SK-N-SH (cell line): ENCODE measurements at regions not wholly inside any gene's neighbourhood (a gene's known extent, or its start where the extent isn't known, plus 50 kb on each side); places are given as distances from the start of the nearest gene placed in this dataset.

ENCODE experiments used
- CTCF ChIA-PET: fragments of 300-600, 350-600 bp; formaldehyde crosslinking; extraction: SDS; loops from one replicate; lab custom pipeline; 2021; lab: Yijun Ruan, JAX
- POLR2A ChIA-PET: fragments of 350-600 bp; sonication (Branson Sonifier 250); formaldehyde crosslinking; extraction: SDS; loops from one replicate; lab custom pipeline; 2020; ENCODE audit warnings: antibody characterized with exemption, inconsistent platforms; lab: Yijun Ruan, JAX
- DNase-seq: peaks from one replicate; pipeline ENCODE4 v3.0.0; 2012
- H2AFZ ChIP-seq: fragments of 200-600 bp; sonication (generic); 2 replicates; pipeline ENCODE4 v1.8.1; 2016; ENCODE audit warnings: antibody characterized with exemption, mild to moderate bottlenecking, low read depth
- H3F3A ChIP-seq: fragments of 200-600 bp; sonication (generic); replicated peaks from 2 replicates; pipeline ENCODE3; 2016; ENCODE audit warnings: antibody characterized with exemption, mild to moderate bottlenecking; ENCODE audit not compliant: insufficient read depth
- H3K27ac ChIP-seq, 2 experiments: fragments of 200-500 bp in 1 of 2; fragments of 200-600 bp in 1 of 2; sonication (Bioruptor generic) in 1 of 2; sonication (generic), shearing (Covaris generic) in 1 of 2; 2 replicates each; pipeline versions ENCODE4 v1.5.1 to v1.6.1; 2014 to 2016; ENCODE audit warnings: low read depth in 2 of 2, inconsistent platforms in 1 of 2, low read length in 1 of 2, mild to moderate bottlenecking in 1 of 2, mixed read lengths in 1 of 2
- H3K27me3 ChIP-seq: fragments of 200-600 bp; sonication (generic), shearing (Covaris generic); 2 replicates; pipeline ENCODE4 v1.6.1; 2016; ENCODE audit warnings: mixed run types; ENCODE audit not compliant: insufficient read depth
- H3K36me3 ChIP-seq, 2 experiments: fragments of 200-500 bp in 1 of 2; fragments of 200-600 bp in 1 of 2; sonication (Bioruptor generic) in 1 of 2; sonication (generic) in 1 of 2; replicated peaks in 1 of 2; 2 replicates each; pipeline versions ENCODE3 to v1.5.1; 2014 to 2016; ENCODE audit warnings: low read length in 1 of 2, mild to moderate bottlenecking in 1 of 2; ENCODE audit not compliant: insufficient read depth in 2 of 2, control insufficient read depth in 1 of 2
- H3K4me1 ChIP-seq, 2 experiments: fragments of 200-500 bp in 1 of 2; fragments of 200-600 bp in 1 of 2; sonication (Bioruptor generic) in 1 of 2; sonication (generic), shearing (Covaris generic) in 1 of 2; 2 replicates each; pipeline versions ENCODE4 v1.5.1 to v1.6.1; 2014 to 2016; ENCODE audit warnings: low read depth in 1 of 2, low read length in 1 of 2, mixed run types in 1 of 2; ENCODE audit not compliant: insufficient read depth in 2 of 2, control insufficient read depth in 1 of 2
- H3K4me2 ChIP-seq: fragments of 200-600 bp; sonication (generic), shearing (Covaris generic); 2 replicates; pipeline ENCODE4 v1.6.1; 2017; ENCODE audit warnings: mixed run types
- H3K4me3 ChIP-seq, 2 experiments: fragments of 200-500 bp in 1 of 2; fragments of 200-600 bp in 1 of 2; sonication (Bioruptor generic) in 1 of 2; sonication (generic), shearing (Covaris generic) in 1 of 2; 2 replicates each; pipeline versions ENCODE4 v1.5.1 to v1.8.1; 2014 to 2016; ENCODE audit warnings: low read depth in 2 of 2, inconsistent platforms in 1 of 2, low read length in 1 of 2, mild to moderate bottlenecking in 1 of 2, mixed read lengths in 1 of 2, moderate library complexity in 1 of 2
- H3K79me2 ChIP-seq: fragments of 200-600 bp; sonication (generic); 2 replicates; pipeline ENCODE4 v1.8.1; 2017; ENCODE audit warnings: mild to moderate bottlenecking; ENCODE audit not compliant: insufficient read depth
- H3K9ac ChIP-seq: fragments of 200-600 bp; sonication (generic); 2 replicates; pipeline ENCODE4 v1.6.1; 2017; ENCODE audit warnings: mixed run types
- H3K9me2 ChIP-seq: fragments of 200-600 bp; sonication (generic); 2 replicates; pipeline ENCODE4 v1.6.1; 2017; ENCODE audit warnings: mixed run types
- H3K9me3 ChIP-seq: fragments of 200-600 bp; sonication (generic); 2 replicates; pipeline ENCODE4 v1.6.1; 2017; ENCODE audit warnings: mixed run types, mild to moderate bottlenecking, moderate library complexity
- H4K20me1 ChIP-seq: fragments of 200-600 bp; sonication (generic); 2 replicates; pipeline ENCODE4 v1.6.1; 2017; ENCODE audit warnings: mild to moderate bottlenecking, mixed run types; ENCODE audit not compliant: insufficient read depth
- CTCF ChIP-seq: fragments of 200-600 bp; sonication (generic); IDR thresholded peaks from 2 replicates; pipeline ENCODE4 v1.6.1; 2017; ENCODE audit warnings: antibody characterized with exemption, mild to moderate bottlenecking, moderate library complexity
- FOXJ3 ChIP-seq: sonication (generic); formaldehyde crosslinking; IDR thresholded peaks from 2 replicates; pipeline ENCODE4 v1.5.1; 2020; ENCODE audit warnings: mild to moderate bottlenecking, missing genetic modification reagents
- FOXM1 ChIP-seq: IDR thresholded peaks from 2 replicates; pipeline ENCODE4 v1.4.0; 2012; ENCODE audit warnings: low read depth, mild to moderate bottlenecking
- GABPA ChIP-seq: IDR thresholded peaks from 2 replicates; pipeline ENCODE4 v1.4.0; 2012; ENCODE audit warnings: low read depth, mild to moderate bottlenecking
- JUND ChIP-seq: IDR thresholded peaks from 2 replicates; pipeline ENCODE4 v1.4.0; 2012
- MXI1 ChIP-seq: IDR thresholded peaks from 2 replicates; pipeline ENCODE4 v1.6.1; 2012; ENCODE audit warnings: mild to moderate bottlenecking, low read depth, low read length, improper control_type of control experiment
- NRF1 ChIP-seq: IDR thresholded peaks from 2 replicates; pipeline ENCODE4 v1.6.1; 2012; ENCODE audit warnings: low read depth, mild to moderate bottlenecking, low read length
- POLR2AphosphoS5 ChIP-seq: IDR thresholded peaks from 2 replicates; pipeline ENCODE4 v1.6.1; 2012; ENCODE audit warnings: low read depth, low read length
- RCOR1 ChIP-seq: fragments of 150-350 bp; IDR thresholded peaks from 2 replicates; pipeline ENCODE4 v1.6.1; 2017; ENCODE audit warnings: antibody characterized with exemption, low read length
- REST ChIP-seq: IDR thresholded peaks from 2 replicates; pipeline ENCODE4 v1.6.1; 2012; ENCODE audit warnings: mild to moderate bottlenecking, low read depth, low read length, moderate library complexity
- RXRA ChIP-seq: IDR thresholded peaks from 2 replicates; pipeline ENCODE4 v1.4.0; 2012; ENCODE audit warnings: low read depth, mild to moderate bottlenecking, borderline replicate concordance
- TAF1 ChIP-seq: IDR thresholded peaks from 2 replicates; pipeline ENCODE4 v1.6.1; 2012; ENCODE audit warnings: low read depth, mild to moderate bottlenecking, low read length, moderate library complexity, borderline replicate concordance
- USF2 ChIP-seq: fragments of 150-350 bp; IDR thresholded peaks from 2 replicates; pipeline ENCODE4 v1.6.1; 2017; ENCODE audit warnings: antibody characterized with exemption, low read length, low read depth, borderline replicate concordance
- WGBS: methylation state at CpG from one replicate; pipeline ENCODE4 v1.1.6; 2017; ENCODE audit warnings: low lambda C conversion rate; 5-methylcytosine and 5-hydroxymethylcytosine counted together

GRCh38 chr5:129372025-129372424 is 88.1 kb upstream of the ADAMTS19 start:
- no peaks in the 10 kb centered on the region for H3K4me1 ChIP-seq
- CTCF ChIA-PET, result no interaction called here
- no peaks in the 10 kb centered on the region for H3K9me2 ChIP-seq
- WGBS, result 5% methylated on average over 2 of the region's 2 CpGs
- no peak for DNase-seq
- H2AFZ ChIP-seq, result no peak overlapping the region
- POLR2A ChIA-PET, result no interaction called here
- H3K79me2 ChIP-seq, result no peaks in the 10 kb centered on the region
- no peak for TF ChIP-seq JUND
- no peaks in the 10 kb centered on the region for H3K27me3 ChIP-seq
- no peaks in the 10 kb centered on the region for H3K9me3 ChIP-seq
- no peak overlapping the region for H3K27ac ChIP-seq
- H3K4me3 ChIP-seq, result no peak overlapping the region
- no peak overlapping the region for H3K4me2 ChIP-seq
- H3K9ac ChIP-seq, result no peak overlapping the region
- no peaks in the 10 kb centered on the region for H4K20me1 ChIP-seq
- no peaks in the 10 kb centered on the region for H3F3A ChIP-seq
- H3K36me3 ChIP-seq, result no peaks in the 10 kb centered on the region

- WGBS, result 5% methylated on average over 3 of the region's 3 CpGs
- no peaks in the 10 kb centered on the region for H3F3A ChIP-seq
- no peak overlapping the region for H2AFZ ChIP-seq
- H3K27me3 ChIP-seq, result no peaks in the 10 kb centered on the region
- POLR2A ChIA-PET, result no interaction called here
- H3K4me3 ChIP-seq, result no peak overlapping the region
- no peaks in the 10 kb centered on the region for H3K9me2 ChIP-seq
- H3K9me3 ChIP-seq, result no peaks in the 10 kb centered on the region
- no peaks in the 10 kb centered on the region for H4K20me1 ChIP-seq
- no peaks in the 10 kb centered on the region for H3K36me3 ChIP-seq
- TF ChIP-seq REST, result no peak
- no peak for TF ChIP-seq FOXM1
- TF ChIP-seq NRF1, result no peak
- TF ChIP-seq MXI1, result no peak
- TF ChIP-seq POLR2AphosphoS5, result no peak
- TF ChIP-seq RXRA, result no peak
- no peak for TF ChIP-seq USF2
- no peaks in the 10 kb centered on the region for H3K4me1 ChIP-seq
- no peak overlapping the region for H3K27ac ChIP-seq
- no peak for DNase-seq
- no peaks in the 10 kb centered on the region for H3K79me2 ChIP-seq
- no peak overlapping the region for H3K9ac ChIP-seq
- no peak overlapping the region for H3K4me2 ChIP-seq
- CTCF ChIA-PET, result no interaction called here
These were observed 82.6 kb upstream of the ADAMTS19 start for GRCh38 chr5:129377504-129377903.

GRCh38 chr5:129378961-129379360 is 81.1 kb upstream of the ADAMTS19 start:
- WGBS, result 6% methylated on average over 2 of the region's 2 CpGs
- Histone ChIP-seq H2AFZ (no peak overlapping the region), H3K79me2 (no peaks in the 10 kb centered on the region), H4K20me1 (no peaks in the 10 kb centered on the region), H3F3A (no peaks in the 10 kb centered on the region), H3K9ac (no peak overlapping the region), H3K9me3 (no peaks in the 10 kb centered on the region), H3K4me1 (no peaks in the 10 kb centered on the region), H3K27me3 (no peaks in the 10 kb centered on the region), H3K4me3 (no peak overlapping the region), H3K9me2 (no peaks in the 10 kb centered on the region), H3K36me3 (no peaks in the 10 kb centered on the region), H3K4me2 (no peak overlapping the region), H3K27ac (no peak overlapping the region)
- POLR2A ChIA-PET, result no interaction called here
- DNase-seq, result no peak
- CTCF ChIA-PET, result no interaction called here
- TF ChIP-seq GABPA (no peak), RCOR1 (no peak), POLR2AphosphoS5 (no peak), CTCF (no peak), REST (no peak), FOXJ3 (no peak), TAF1 (no peak)
